H9 (cell line): ENCODE measurements at regions not wholly inside any gene's neighbourhood (a gene's known extent, or its start where the extent isn't known, plus 50 kb on each side); places are given as distances from the start of the nearest gene placed in this dataset.

Source experiments
- DNase-seq: peaks from one replicate; pipeline ENCODE4 v3.0.0-alpha.2; 2017
- H2AFZ ChIP-seq: one replicate; pipeline ENCODE4 v1.6.1; 2013; ENCODE audit warnings: mild to moderate bottlenecking, low read length, control low read depth, moderate library complexity
- H2AK5ac ChIP-seq: 2 replicates; pipeline ENCODE4 v1.6.1; 2013; ENCODE audit warnings: low read length, control low read depth, mixed read lengths; ENCODE audit not compliant: insufficient read length
- H2BK120ac ChIP-seq: one replicate; pipeline ENCODE4 v1.6.1; 2013; ENCODE audit warnings: low read depth, mild to moderate bottlenecking, low read length, control low read depth, inconsistent platforms; ENCODE audit not compliant: poor library complexity, severe bottlenecking
- H2BK12ac ChIP-seq: 2 replicates; pipeline ENCODE4 v1.6.1; 2013; ENCODE audit warnings: low read length, control low read depth, mixed read lengths, low read depth; ENCODE audit not compliant: insufficient read length
- H2BK15ac ChIP-seq: 2 replicates; pipeline ENCODE4 v1.6.1; 2013; ENCODE audit warnings: low read depth, low read length, control low read depth
- H2BK20ac ChIP-seq: one replicate; pipeline ENCODE4 v1.6.1; 2013; ENCODE audit warnings: low read depth, mild to moderate bottlenecking, low read length, control low read depth, inconsistent platforms; ENCODE audit not compliant: poor library complexity, severe bottlenecking
- H2BK5ac ChIP-seq: 2 replicates; pipeline ENCODE4 v1.6.1; 2013; ENCODE audit warnings: low read length, control low read depth, mixed read lengths; ENCODE audit not compliant: insufficient read length
- H3K14ac ChIP-seq: 2 replicates; pipeline ENCODE4 v1.6.1; 2013; ENCODE audit warnings: low read length, control low read depth; ENCODE audit not compliant: insufficient read depth
- H3K18ac ChIP-seq: 2 replicates; pipeline ENCODE4 v1.6.1; 2013; ENCODE audit warnings: low read depth, mild to moderate bottlenecking, mixed read lengths, low read length, control low read depth; ENCODE audit not compliant: insufficient read length
- H3K23ac ChIP-seq: 2 replicates; pipeline ENCODE4 v1.6.1; 2013; ENCODE audit warnings: low read length, control low read depth, mixed read lengths, low read depth; ENCODE audit not compliant: insufficient read length
- H3K23me2 ChIP-seq: 2 replicates; pipeline ENCODE4 v1.6.1; 2013; ENCODE audit warnings: low read depth, mild to moderate bottlenecking, mixed read lengths, low read length, control low read depth; ENCODE audit not compliant: insufficient read length, poor library complexity, severe bottlenecking
- H3K27ac ChIP-seq: 2 replicates; pipeline ENCODE4 v1.5.1; 2013; ENCODE audit warnings: low read length, control low read depth, mixed read lengths, low read depth; ENCODE audit not compliant: insufficient read length
- H3K27me3 ChIP-seq: 2 replicates; pipeline ENCODE4 v1.6.1; 2013; ENCODE audit warnings: low read length, control low read depth, inconsistent platforms; ENCODE audit not compliant: insufficient read depth
- H3K4ac ChIP-seq: 2 replicates; pipeline ENCODE4 v1.6.1; 2013; ENCODE audit warnings: low read depth, mild to moderate bottlenecking, control low read depth, inconsistent platforms, low read length, moderate library complexity
- H3K4me1 ChIP-seq: 2 replicates; pipeline ENCODE4 v1.6.1; 2013; ENCODE audit warnings: low read length, control low read depth, inconsistent platforms; ENCODE audit not compliant: insufficient read depth
- H3K4me2 ChIP-seq: 2 replicates; pipeline ENCODE4 v1.6.1; 2013; ENCODE audit warnings: low read length, control low read depth, mixed read lengths; ENCODE audit not compliant: insufficient read length, insufficient read depth
- H3K56ac ChIP-seq: 2 replicates; pipeline ENCODE4 v1.6.1; 2013; ENCODE audit warnings: low read depth, mild to moderate bottlenecking, mixed read lengths, low read length, control low read depth; ENCODE audit not compliant: insufficient read length
- H3K79me1 ChIP-seq: 2 replicates; pipeline ENCODE4 v1.6.1; 2013; ENCODE audit warnings: low read depth, mild to moderate bottlenecking, moderate library complexity, low read length, control low read depth, inconsistent platforms; ENCODE audit not compliant: insufficient read depth, poor library complexity, severe bottlenecking
- H3K79me2 ChIP-seq: 2 replicates; pipeline ENCODE4 v1.6.1; 2013; ENCODE audit warnings: low read length, control low read depth, inconsistent platforms; ENCODE audit not compliant: insufficient read depth
- H3K9ac ChIP-seq: 2 replicates; pipeline ENCODE4 v1.6.1; 2013; ENCODE audit warnings: low read length, control low read depth, mixed read lengths; ENCODE audit not compliant: insufficient read length; ENCODE audit errors: extremely low read depth
- H3K9me3 ChIP-seq: one replicate; pipeline ENCODE4 v1.6.1; 2013; ENCODE audit warnings: low read depth, low read length, inconsistent platforms; ENCODE audit not compliant: control insufficient read depth
- H3T11ph ChIP-seq: one replicate; pipeline ENCODE4 v1.6.1; 2013; ENCODE audit warnings: mild to moderate bottlenecking, low read length, control low read depth, inconsistent platforms
- H4K20me1 ChIP-seq: one replicate; pipeline ENCODE4 v1.6.1; 2013; ENCODE audit not compliant: control insufficient read depth, insufficient read length, insufficient read depth
- H4K5ac ChIP-seq: 2 replicates; pipeline ENCODE4 v1.6.1; 2013; ENCODE audit warnings: low read depth, mild to moderate bottlenecking, mixed read lengths, low read length, control low read depth; ENCODE audit not compliant: insufficient read length
- H4K8ac ChIP-seq: replicated peaks from 2 replicates; pipeline ENCODE4 v1.6.1; 2013; ENCODE audit warnings: low read length, control low read depth, mixed read lengths, low read depth; ENCODE audit not compliant: insufficient read length
- H4K91ac ChIP-seq: 2 replicates; pipeline ENCODE4 v1.6.1; 2013; ENCODE audit warnings: low read depth, mild to moderate bottlenecking, moderate library complexity, mixed read lengths, low read length, control low read depth; ENCODE audit not compliant: insufficient read length
- H3K27ac Mint-ChIP-seq, 3 experiments: 2 replicates in 2 of 3; 3 replicates in 1 of 3; pipeline ENCODE4 v1.8.0; 2020 to 2021; ENCODE audit warnings: mixed read lengths in 3 of 3, mild to moderate bottlenecking in 1 of 3, moderate library complexity in 1 of 3
- H3K27me3 Mint-ChIP-seq: 2 replicates; pipeline ENCODE4 v1.8.0; 2021; ENCODE audit warnings: low read depth, mild to moderate bottlenecking, moderate library complexity, mixed read lengths
- H3K36me3 Mint-ChIP-seq, 3 experiments: 2 replicates in 2 of 3; 3 replicates in 1 of 3; pipeline ENCODE4 v1.8.0; 2020 to 2021; ENCODE audit warnings: low read depth in 3 of 3, mixed read lengths in 3 of 3; ENCODE audit not compliant: insufficient read depth in 1 of 3
- H3K4me1 Mint-ChIP-seq, 2 experiments: 2 replicates each; pipeline ENCODE4 v1.8.0; 2020; ENCODE audit warnings: mixed read lengths in 2 of 2
- H3K4me3 Mint-ChIP-seq, 2 experiments: 2 replicates in 1 of 2; 3 replicates in 1 of 2; pipeline ENCODE4 v1.8.0; 2020 to 2021; ENCODE audit warnings: mild to moderate bottlenecking in 2 of 2, mixed read lengths in 2 of 2, moderate library complexity in 1 of 2
- H3K9me3 Mint-ChIP-seq, 2 experiments: 2 replicates in 1 of 2; 3 replicates in 1 of 2; pipeline ENCODE4 v1.8.0; 2020; ENCODE audit warnings: mild to moderate bottlenecking in 2 of 2, mixed read lengths in 2 of 2, moderate library complexity in 1 of 2
- WGBS: extraction: QIAGEN DNeasy Blood & Tissue Kit; methylation state at CpG from one replicate; pipeline ENCODE4 v1.1.7; 2013; ENCODE audit warnings: missing lambda C conversion rate, low lambda C conversion rate, mixed read lengths; ENCODE audit not compliant: insufficient read length; ENCODE audit errors: extremely low coverage; 5-methylcytosine and 5-hydroxymethylcytosine counted together
- TF ChIP-seq, protein P1 (sequence below): fragments of 200-600 bp; sonication (generic); conservative IDR thresholded peaks from 3 replicates; pipeline ENCODE4 v1.8.0; 2021; ENCODE audit warnings: antibody characterized with exemption, mild to moderate bottlenecking

DNA sequence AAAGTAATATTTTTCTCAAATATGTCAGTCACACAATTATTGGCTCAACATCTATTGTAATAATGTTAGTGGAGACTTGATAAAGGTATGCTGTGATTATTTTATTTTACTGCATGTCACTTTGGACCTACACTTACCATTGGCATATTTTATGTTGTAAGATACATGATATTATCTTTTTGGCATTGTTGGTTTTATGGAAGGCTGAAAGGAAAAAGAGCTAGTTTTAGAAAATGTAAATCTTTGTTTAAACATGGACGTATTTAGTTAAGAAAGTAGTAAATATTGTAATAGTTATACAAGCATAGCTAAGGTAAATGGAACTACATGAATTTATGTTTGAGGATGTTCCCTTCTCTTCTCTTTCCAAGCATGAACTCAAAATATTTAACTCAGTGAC is 1399.3 kb downstream of the STIM2 start:
- H3K23me2 ChIP-seq, result no peaks in the 10 kb centered on the region
- H2BK5ac ChIP-seq, result no peak overlapping the region
- no peak overlapping the region for H2AK5ac ChIP-seq
- H2BK15ac ChIP-seq, result no peak overlapping the region
- no peaks in the 10 kb centered on the region for H4K20me1 ChIP-seq
- no peak overlapping the region for H3K18ac ChIP-seq
- no peak overlapping the region for H3K27ac ChIP-seq
- no peak overlapping the region for H3K27ac Mint-ChIP-seq
- H3T11ph ChIP-seq, result no peak overlapping the region
- no peak overlapping the region for H2BK20ac ChIP-seq
- no peak overlapping the region for H2AFZ ChIP-seq
- no peak overlapping the region for H3K56ac ChIP-seq
- H3K4me1 Mint-ChIP-seq, result no peaks in the 10 kb centered on the region
- no peak overlapping the region for H4K8ac ChIP-seq
- TF ChIP-seq, protein P1, sequence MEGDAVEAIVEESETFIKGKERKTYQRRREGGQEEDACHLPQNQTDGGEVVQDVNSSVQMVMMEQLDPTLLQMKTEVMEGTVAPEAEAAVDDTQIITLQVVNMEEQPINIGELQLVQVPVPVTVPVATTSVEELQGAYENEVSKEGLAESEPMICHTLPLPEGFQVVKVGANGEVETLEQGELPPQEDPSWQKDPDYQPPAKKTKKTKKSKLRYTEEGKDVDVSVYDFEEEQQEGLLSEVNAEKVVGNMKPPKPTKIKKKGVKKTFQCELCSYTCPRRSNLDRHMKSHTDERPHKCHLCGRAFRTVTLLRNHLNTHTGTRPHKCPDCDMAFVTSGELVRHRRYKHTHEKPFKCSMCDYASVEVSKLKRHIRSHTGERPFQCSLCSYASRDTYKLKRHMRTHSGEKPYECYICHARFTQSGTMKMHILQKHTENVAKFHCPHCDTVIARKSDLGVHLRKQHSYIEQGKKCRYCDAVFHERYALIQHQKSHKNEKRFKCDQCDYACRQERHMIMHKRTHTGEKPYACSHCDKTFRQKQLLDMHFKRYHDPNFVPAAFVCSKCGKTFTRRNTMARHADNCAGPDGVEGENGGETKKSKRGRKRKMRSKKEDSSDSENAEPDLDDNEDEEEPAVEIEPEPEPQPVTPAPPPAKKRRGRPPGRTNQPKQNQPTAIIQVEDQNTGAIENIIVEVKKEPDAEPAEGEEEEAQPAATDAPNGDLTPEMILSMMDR, result no peak
- no peak overlapping the region for H3K14ac ChIP-seq
- H3K79me1 ChIP-seq, result no peaks in the 10 kb centered on the region
- peaks cover 0 to 17% (median 3%) of the 10 kb centered on the region in 3 experiments; a peak in 5 of 7 replicates for H3K36me3 Mint-ChIP-seq
- no peak overlapping the region for H3K23ac ChIP-seq
- H3K9ac ChIP-seq, result no peak overlapping the region
- H3K27me3 ChIP-seq, result no peaks in the 10 kb centered on the region
- H3K4me2 ChIP-seq, result no peak overlapping the region
- H4K91ac ChIP-seq, result no peak overlapping the region
- no peaks in the 10 kb centered on the region for H3K27me3 Mint-ChIP-seq
- no peak for DNase-seq
- H3K4ac ChIP-seq, result no peak overlapping the region
- WGBS, result 100% methylated on average over 1 of the region's 1 CpG
- H3K9me3 Mint-ChIP-seq, result peaks cover 5 to 17% of the 10 kb centered on the region in 2 experiments
- no peaks in the 10 kb centered on the region for H3K4me1 ChIP-seq
- H3K9me3 ChIP-seq, result no peaks in the 10 kb centered on the region
- H4K5ac ChIP-seq, result no peak overlapping the region
- H2BK12ac ChIP-seq, result no peak overlapping the region
- no peak overlapping the region for H3K4me3 Mint-ChIP-seq
- no peak overlapping the region for H2BK120ac ChIP-seq
- H3K79me2 ChIP-seq, result no peaks in the 10 kb centered on the region
